ENCODE measurements at regions not wholly inside any gene's neighbourhood (a gene's known extent, or its start where the extent isn't known, plus 50 kb on each side); places are given as distances from the start of the nearest gene placed in this dataset.
A peak's percentile ranks its signal among the peaks of the same experiment; 100 is the strongest.

DNA sequence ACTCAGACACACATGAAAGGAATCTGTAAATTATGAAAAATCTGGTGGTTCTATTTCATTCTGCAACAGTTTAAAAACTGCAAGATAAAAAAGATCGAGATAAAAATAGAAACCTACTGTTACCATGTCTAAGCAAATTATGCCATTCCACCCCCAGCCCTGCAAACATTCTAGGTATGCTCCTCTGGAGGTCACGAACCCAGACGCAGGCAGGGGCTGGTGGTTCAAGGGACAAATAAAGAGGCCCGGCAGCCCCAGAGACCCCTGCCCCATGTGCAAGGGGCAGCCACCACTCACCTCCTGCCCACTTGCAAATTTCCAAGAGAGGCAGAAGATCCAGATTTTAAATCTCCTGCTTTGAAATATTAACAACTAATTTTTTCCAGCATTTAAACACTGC, 210.5 kb downstream of the ANAPC1 start:
- Histone ChIP-seq H2AFZ (ENCODE audit: low read depth, low read length) (no peak overlapping the region), H3K27me3 (ENCODE audit: low read depth, low read length) (peaks cover 17% of the 10 kb centered on the region), H3K27ac (ENCODE audit: low read length) (no peak overlapping the region), H3K9ac (ENCODE audit: low read length) (no peak overlapping the region), H3K4me2 (ENCODE audit: low read length) (no peak overlapping the region), H3K9me3 (ENCODE audit: insufficient read depth, low read length) (no peaks in the 10 kb centered on the region; the same call in 1 of the 2 replicates), H3K79me2 (ENCODE audit: low read length) (no peaks in the 10 kb centered on the region), H3K36me3 (replicated peaks; ENCODE audit: low read depth, low read length) (no peaks in the 10 kb centered on the region), H4K20me1 (ENCODE audit: insufficient read depth, low read length) (no peaks in the 10 kb centered on the region), H3K4me1 (ENCODE audit: low read length) (peaks cover 27% of the 10 kb centered on the region), H3K4me3 (ENCODE audit: low read length) (no peak overlapping the region)
- no peak for TF ChIP-seq EZH2phosphoT487 (IDR thresholded peaks at IDR 0.05; ENCODE audit: low read depth)
- TF ChIP-seq, protein P1, sequence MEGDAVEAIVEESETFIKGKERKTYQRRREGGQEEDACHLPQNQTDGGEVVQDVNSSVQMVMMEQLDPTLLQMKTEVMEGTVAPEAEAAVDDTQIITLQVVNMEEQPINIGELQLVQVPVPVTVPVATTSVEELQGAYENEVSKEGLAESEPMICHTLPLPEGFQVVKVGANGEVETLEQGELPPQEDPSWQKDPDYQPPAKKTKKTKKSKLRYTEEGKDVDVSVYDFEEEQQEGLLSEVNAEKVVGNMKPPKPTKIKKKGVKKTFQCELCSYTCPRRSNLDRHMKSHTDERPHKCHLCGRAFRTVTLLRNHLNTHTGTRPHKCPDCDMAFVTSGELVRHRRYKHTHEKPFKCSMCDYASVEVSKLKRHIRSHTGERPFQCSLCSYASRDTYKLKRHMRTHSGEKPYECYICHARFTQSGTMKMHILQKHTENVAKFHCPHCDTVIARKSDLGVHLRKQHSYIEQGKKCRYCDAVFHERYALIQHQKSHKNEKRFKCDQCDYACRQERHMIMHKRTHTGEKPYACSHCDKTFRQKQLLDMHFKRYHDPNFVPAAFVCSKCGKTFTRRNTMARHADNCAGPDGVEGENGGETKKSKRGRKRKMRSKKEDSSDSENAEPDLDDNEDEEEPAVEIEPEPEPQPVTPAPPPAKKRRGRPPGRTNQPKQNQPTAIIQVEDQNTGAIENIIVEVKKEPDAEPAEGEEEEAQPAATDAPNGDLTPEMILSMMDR (IDR thresholded peaks at IDR 0.05; ENCODE audit: low read depth, low read length) = no peak

DNA sequence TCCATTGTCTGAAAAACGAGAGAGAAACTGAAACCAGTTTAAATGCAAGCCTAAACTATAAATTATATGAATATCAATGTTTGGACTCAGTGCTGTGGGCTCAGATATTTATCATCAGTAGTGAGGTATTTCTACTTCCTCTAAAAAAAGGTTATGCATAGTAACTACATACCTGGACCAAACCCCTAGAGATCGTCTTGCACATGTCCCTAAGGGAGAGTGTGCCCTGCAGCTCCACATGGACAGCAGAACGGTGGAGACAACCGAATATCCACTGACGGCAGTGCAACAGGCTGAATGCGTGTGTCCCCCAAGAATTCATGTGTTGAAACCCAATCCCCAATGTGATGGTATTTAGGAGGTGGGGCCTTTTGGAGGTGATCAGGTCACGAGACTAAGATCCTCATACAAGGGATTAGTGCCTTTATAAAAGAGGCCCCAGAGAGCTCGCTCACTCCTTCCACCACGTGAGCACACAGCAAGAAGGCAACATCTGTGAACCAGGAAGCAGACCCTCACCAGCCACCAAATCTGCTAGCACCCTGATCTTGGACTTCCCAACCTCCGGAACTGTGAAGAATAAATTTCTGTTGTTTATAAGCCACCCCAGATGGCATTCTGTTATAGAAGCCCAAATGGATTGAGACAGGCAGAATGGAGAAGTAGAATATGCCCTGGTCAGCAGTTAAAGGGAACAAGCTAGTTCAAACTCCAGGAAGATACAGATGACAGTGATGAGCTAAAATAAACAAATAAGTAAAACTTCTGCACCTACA, 208.4 kb downstream of the ANAPC1 start:
- no peak overlapping the region for H3K9ac ChIP-seq (ENCODE audit: low read length)
- peaks cover 38% of the 10 kb centered on the region for H3K4me1 ChIP-seq (ENCODE audit: low read length)
- H4K20me1 ChIP-seq (ENCODE audit: insufficient read depth, low read length) = no peaks in the 10 kb centered on the region
- no peaks in the 10 kb centered on the region for H3K9me3 ChIP-seq (ENCODE audit: insufficient read depth, low read length)
- H3K27me3 ChIP-seq (ENCODE audit: low read depth, low read length) = peaks cover 25% of the 10 kb centered on the region
- 0 out of 2 replicates have a peak overlapping the region, but pooled peaks have one; percentile 16 for H3K4me2 ChIP-seq (ENCODE audit: low read length)
- H3K36me3 ChIP-seq (replicated peaks; ENCODE audit: low read depth, low read length) = no peaks in the 10 kb centered on the region
- TF ChIP-seq EZH2phosphoT487 (IDR thresholded peaks at IDR 0.05; ENCODE audit: low read depth) = no peak
- TF ChIP-seq, protein P1 (IDR thresholded peaks at IDR 0.05; ENCODE audit: low read depth, low read length) = no peak
- no peak overlapping the region for H3K4me3 ChIP-seq (ENCODE audit: low read length)
- no peak overlapping the region for H2AFZ ChIP-seq (ENCODE audit: low read depth, low read length)
- H3K79me2 ChIP-seq (ENCODE audit: low read length) = no peaks in the 10 kb centered on the region
- no peak overlapping the region for H3K27ac ChIP-seq (ENCODE audit: low read length)

DNA sequence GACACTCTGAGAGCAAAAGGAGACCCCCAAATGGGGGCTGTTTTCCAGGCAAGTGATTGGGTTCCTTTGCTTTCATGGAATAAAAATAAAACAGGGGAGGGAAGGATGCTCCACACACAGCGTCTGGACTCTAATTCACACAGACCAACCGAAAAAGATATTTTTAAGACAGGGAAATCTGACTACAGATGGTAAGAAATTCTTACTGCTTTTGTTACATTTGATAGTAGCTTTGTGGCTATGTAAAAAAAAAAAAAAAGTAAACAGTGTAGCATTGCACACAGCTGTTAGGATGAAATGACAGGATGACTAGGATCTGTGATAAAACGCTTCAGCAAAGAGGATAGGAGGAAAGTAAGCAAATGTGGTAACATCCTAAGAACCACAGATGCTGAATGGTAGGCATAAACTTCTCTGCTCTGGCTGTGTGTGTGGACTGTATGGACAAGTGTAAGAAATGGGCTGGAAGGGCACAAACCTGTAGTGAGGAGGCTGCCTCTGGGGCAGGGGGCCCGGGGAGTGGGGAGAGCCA, 207.6 kb downstream of the ANAPC1 start:
- no peak overlapping the region for H3K4me2 ChIP-seq (ENCODE audit: low read length)
- no peak overlapping the region for H3K4me3 ChIP-seq (ENCODE audit: low read length)
- no peaks in the 10 kb centered on the region for H4K20me1 ChIP-seq (ENCODE audit: insufficient read depth, low read length)
- H3K79me2 ChIP-seq (ENCODE audit: low read length) = no peaks in the 10 kb centered on the region
- no peak for TF ChIP-seq EZH2phosphoT487 (IDR thresholded peaks at IDR 0.05; ENCODE audit: low read depth)
- TF ChIP-seq, protein P1 (IDR thresholded peaks at IDR 0.05; ENCODE audit: low read depth, low read length) = no peak
- H3K36me3 ChIP-seq (replicated peaks; ENCODE audit: low read depth, low read length) = no peaks in the 10 kb centered on the region
- H3K9me3 ChIP-seq (ENCODE audit: insufficient read depth, low read length) = no peaks in the 10 kb centered on the region
- H2AFZ ChIP-seq (ENCODE audit: low read depth, low read length) = no peak overlapping the region
- no peak overlapping the region for H3K27ac ChIP-seq (ENCODE audit: low read length)
- H3K27me3 ChIP-seq (ENCODE audit: low read depth, low read length) = peaks cover 28% of the 10 kb centered on the region
- peaks cover 39% of the 10 kb centered on the region for H3K4me1 ChIP-seq (ENCODE audit: low read length)
- H3K9ac ChIP-seq (ENCODE audit: low read length) = no peak overlapping the region

DNA sequence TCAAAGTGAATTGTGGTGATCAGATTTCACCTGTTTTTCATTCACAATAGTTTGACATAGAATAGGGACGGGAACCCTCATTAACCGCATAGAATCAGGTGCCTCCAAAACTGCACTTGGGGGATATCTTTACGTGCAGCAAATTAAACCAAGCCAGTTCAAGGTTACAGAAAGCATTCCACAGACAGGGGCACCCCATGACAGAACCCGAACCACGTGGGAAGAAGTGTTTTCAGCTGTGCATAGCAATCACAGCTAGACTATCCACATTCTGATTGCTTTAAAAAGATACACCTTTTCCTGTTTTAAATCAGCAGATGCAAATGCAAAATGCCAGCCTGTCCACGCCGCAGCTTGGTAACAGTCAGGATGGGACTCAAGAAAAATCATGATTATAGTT, 205.8 kb downstream of the ANAPC1 start:
- H3K4me1 ChIP-seq (ENCODE audit: low read length) = peaks cover 39% of the 10 kb centered on the region
- no peaks in the 10 kb centered on the region for H4K20me1 ChIP-seq (ENCODE audit: insufficient read depth, low read length)
- H3K27me3 ChIP-seq (ENCODE audit: low read depth, low read length) = peaks cover 28% of the 10 kb centered on the region
- H3K4me3 ChIP-seq (ENCODE audit: low read length) = peak overlapping the region; percentile 46
- no peak overlapping the region for H2AFZ ChIP-seq (ENCODE audit: low read depth, low read length)
- peak overlapping the region; percentile 65 for H3K4me2 ChIP-seq (ENCODE audit: low read length)
- no peak overlapping the region for H3K27ac ChIP-seq (ENCODE audit: low read length)
- TF ChIP-seq EZH2phosphoT487 (IDR thresholded peaks at IDR 0.05; ENCODE audit: low read depth) = no peak
- H3K79me2 ChIP-seq (ENCODE audit: low read length) = no peaks in the 10 kb centered on the region
- H3K36me3 ChIP-seq (replicated peaks; ENCODE audit: low read depth, low read length) = no peaks in the 10 kb centered on the region
- no peak overlapping the region for H3K9ac ChIP-seq (ENCODE audit: low read length)
- H3K9me3 ChIP-seq (ENCODE audit: insufficient read depth, low read length) = no peaks in the 10 kb centered on the region

Data from OCI-LY3 (cell line).